CD4-positive, alpha-beta T cell (primary cell): ENCODE measurements at regions not wholly inside any gene's neighbourhood (a gene's known extent, or its start where the extent isn't known, plus 50 kb on each side); places are given as distances from the start of the nearest gene placed in this dataset.

Source experiments
- ATAC-seq: fragments of 200-7000 bp; cut with Tn5 transposase; one replicate; pipeline ENCODE4 v1.10.0; 2022; ENCODE audit warnings: mild to moderate bottlenecking; ENCODE audit not compliant: poor library complexity
- CTCF ChIA-PET: fragments of 350-600 bp; sonication (Branson Sonifier 250); formaldehyde crosslinking; loops from one replicate; lab custom pipeline; 2021; ENCODE audit warnings: antibody characterized with exemption, inconsistent platforms; lab: Charles Lee
- POLR2A ChIA-PET: fragments of 350-600 bp; sonication (Branson Sonifier 250); formaldehyde crosslinking; loops from one replicate; lab custom pipeline; 2021; ENCODE audit warnings: antibody characterized with exemption, inconsistent platforms; lab: Charles Lee
- DNase-seq, 14 experiments: peaks; one replicate each; pipeline ENCODE4 v3.0.0-alpha.2; 2013 to 2020; ENCODE audit warnings: mixed read lengths in 2 of 14
- H3K27ac ChIP-seq, 2 donors: one replicate each; pipeline versions ENCODE4 v1.5.1 to v1.7.0; 2013; ENCODE audit warnings: low read length in 2 of 2, low read depth in 1 of 2, mild to moderate bottlenecking in 1 of 2
- H3K27me3 ChIP-seq, 2 experiments: 1 replicate in 1 of 2; 2 replicates in 1 of 2; pipeline versions ENCODE4 v1.6.1 to v1.7.0; 2013; ENCODE audit warnings: low read length in 2 of 2, control low read depth in 1 of 2, mild to moderate bottlenecking in 1 of 2, moderate library complexity in 1 of 2; ENCODE audit not compliant: insufficient read depth in 2 of 2, control insufficient read depth in 1 of 2
- H3K36me3 ChIP-seq: one replicate; pipeline ENCODE4 v1.6.1; 2013; ENCODE audit warnings: low read length, control low read depth; ENCODE audit not compliant: insufficient read depth
- H3K4me1 ChIP-seq: one replicate; pipeline ENCODE4 v1.6.1; 2013; ENCODE audit warnings: low read length, control low read depth; ENCODE audit not compliant: insufficient read depth
- H3K4me3 ChIP-seq: one replicate; pipeline ENCODE4 v1.5.1; 2013; ENCODE audit warnings: mild to moderate bottlenecking, low read length, moderate library complexity
- H3K9me3 ChIP-seq, 2 experiments: 1 replicate in 1 of 2; 2 replicates in 1 of 2; pipeline versions ENCODE4 v1.6.1 to v1.7.0; 2013; ENCODE audit warnings: low read length in 2 of 2, mild to moderate bottlenecking in 2 of 2, control low read depth in 1 of 2, moderate library complexity in 1 of 2; ENCODE audit not compliant: control insufficient read depth in 1 of 2, insufficient read depth in 1 of 2
- H3K27ac Mint-ChIP-seq: one replicate; pipeline ENCODE4 v1.8.0; 2020; ENCODE audit warnings: mixed read lengths
- H3K27me3 Mint-ChIP-seq: one replicate; pipeline ENCODE4 v1.8.0; 2021; ENCODE audit warnings: mixed read lengths
- H3K36me3 Mint-ChIP-seq: one replicate; pipeline ENCODE4 v1.8.0; 2021; ENCODE audit warnings: low read depth, mixed read lengths
- H3K4me1 Mint-ChIP-seq: one replicate; pipeline ENCODE4 v1.8.0; 2021; ENCODE audit warnings: low read depth, mixed read lengths
- H3K4me3 Mint-ChIP-seq: one replicate; pipeline ENCODE4 v1.8.0; 2020; ENCODE audit warnings: mild to moderate bottlenecking, mixed read lengths
- H3K9me3 Mint-ChIP-seq: one replicate; pipeline ENCODE4 v1.8.0; 2020; ENCODE audit warnings: mixed read lengths
- CTCF ChIP-seq: fragments of 200-600 bp; IDR thresholded peaks from one replicate; pipeline ENCODE4 v1.8.0; 2022; ENCODE audit warnings: antibody characterized with exemption, mild to moderate bottlenecking
- intact Hi-C, 2 experiments: fragments of 100-400 bp; cut with DNase I in 1 of 2; cut with micrococcal nuclease in 1 of 2; formaldehyde crosslinking; loops; one replicate each; pipeline versions ENCODE4 v1.15.1 to v1.9.0; 2023 to 2025; cut with DNase I, micrococcal nuclease

- ATAC-seq = no peak
Observed at GRCh38 chr3:170765419-170766078, 104.4 kb downstream of the RPL22L1 start.

GRCh38 chr3:170764017-170764416, 106.0 kb downstream of the RPL22L1 start:
- H3K4me3 ChIP-seq = no peak overlapping the region
- Mint-ChIP-seq H3K4me3 (no peak overlapping the region), H3K4me1 (no peaks in the 10 kb centered on the region), H3K9me3 (no peaks in the 10 kb centered on the region), H3K36me3 (no peaks in the 10 kb centered on the region), H3K27me3 (no peaks in the 10 kb centered on the region), H3K27ac (no peak overlapping the region)
- intact Hi-C loops = no loop called here
- CTCF ChIA-PET = interaction anchor here (1.2 kb wide), 1 partner anchor 13 kb away, joined by 3 read pairs; no protein-coding TSS in a partner anchor
- no peak overlapping the region for H3K27ac ChIP-seq
- POLR2A ChIA-PET = no interaction called here
- no peaks in the 10 kb centered on the region for H3K27me3 ChIP-seq
- H3K36me3 ChIP-seq = no peaks in the 10 kb centered on the region
- H3K9me3 ChIP-seq = no peaks in the 10 kb centered on the region
- TF ChIP-seq CTCF = no peak
- H3K4me1 ChIP-seq = no peaks in the 10 kb centered on the region
- DNase-seq (no peak), ATAC-seq (no peak)

More at GRCh38 chr3:170765419-170766078, 104.4 kb downstream of the RPL22L1 start:
- Mint-ChIP-seq H3K4me1 (no peaks in the 10 kb centered on the region), H3K36me3 (no peaks in the 10 kb centered on the region), H3K4me3 (no peak overlapping the region), H3K27me3 (no peaks in the 10 kb centered on the region), H3K9me3 (no peaks in the 10 kb centered on the region), H3K27ac (no peak overlapping the region)
- Histone ChIP-seq H3K27ac (no peak overlapping the region), H3K4me1 (no peaks in the 10 kb centered on the region), H3K4me3 (no peak overlapping the region), H3K9me3 (no peaks in the 10 kb centered on the region), H3K27me3 (no peaks in the 10 kb centered on the region), H3K36me3 (no peaks in the 10 kb centered on the region)
- ChIA-PET POLR2A (no interaction called here), CTCF (interaction anchor here (0.7 kb wide), 1 partner anchor 743 kb away, joined by 3 read pairs; no protein-coding TSS in a partner anchor)
- TF ChIP-seq CTCF = no peak
- intact Hi-C loops = no loop called here
- no peak for DNase-seq

GRCh38 chr3:170762064-170762463, 107.9 kb downstream of the RPL22L1 start:
- H3K4me3 ChIP-seq = no peak overlapping the region
- no peak for TF ChIP-seq CTCF
- Mint-ChIP-seq H3K36me3 (no peaks in the 10 kb centered on the region), H3K27ac (no peak overlapping the region), H3K4me1 (no peaks in the 10 kb centered on the region), H3K4me3 (no peak overlapping the region), H3K27me3 (no peaks in the 10 kb centered on the region), H3K9me3 (no peaks in the 10 kb centered on the region)
- no peaks in the 10 kb centered on the region for H3K36me3 ChIP-seq
- ChIA-PET CTCF (no interaction called here), POLR2A (no interaction called here)
- H3K4me1 ChIP-seq = no peaks in the 10 kb centered on the region
- no peaks in the 10 kb centered on the region for H3K9me3 ChIP-seq
- no peaks in the 10 kb centered on the region for H3K27me3 ChIP-seq
- H3K27ac ChIP-seq = no peak overlapping the region
- no peak for ATAC-seq
- no peak for DNase-seq
- intact Hi-C loops = no loop called here
